GM12891 (cell line): ENCODE measurements at regions not wholly inside any gene's neighbourhood (a gene's known extent, or its start where the extent isn't known, plus 50 kb on each side); places are given as distances from the start of the nearest gene placed in this dataset.

Experiments used
- POLR2A ChIP-seq: IDR thresholded peaks from 2 replicates; pipeline ENCODE4 v1.6.1; 2011; ENCODE audit warnings: low read depth, low read length, control low read depth
- SPI1 ChIP-seq: IDR thresholded peaks from 2 replicates; pipeline ENCODE4 v1.6.1; 2011; ENCODE audit warnings: low read depth, low read length, control low read depth

DNA sequence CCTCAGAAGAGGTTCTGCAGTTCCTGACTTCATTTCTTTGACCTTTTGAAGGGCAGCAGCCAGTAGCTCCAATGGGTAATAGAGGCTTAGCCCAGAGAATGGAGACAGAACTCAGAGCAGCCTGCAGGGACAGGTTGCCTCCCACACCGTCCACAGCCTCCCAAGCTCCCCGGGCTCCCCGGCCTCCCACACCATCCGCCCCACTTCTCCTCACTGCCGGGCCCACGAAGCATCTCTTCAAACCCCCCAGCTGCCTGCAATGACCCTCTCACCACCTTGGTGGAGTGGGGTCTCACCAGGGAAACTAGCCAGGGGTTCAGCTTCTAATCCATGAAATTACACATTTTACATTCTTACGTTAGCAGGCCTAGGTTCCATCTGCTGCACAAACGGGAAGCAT lies 652.0 kb upstream of the SALL3 start:
- no peak for TF ChIP-seq POLR2A
- TF ChIP-seq SPI1 = no peak
